PC-3 (cell line): ENCODE measurements at regions not wholly inside any gene's neighbourhood (a gene's known extent, or its start where the extent isn't known, plus 50 kb on each side); places are given as distances from the start of the nearest gene placed in this dataset.
"Not testable (repeated sequence)": the region's sequence is repeated elsewhere in the genome, so short reads cannot be mapped to it uniquely, and the experiment has no call there.

Experiments
- CTCF ChIP-seq: fragments of 300-600 bp; sonication (generic); conservative IDR thresholded peaks from 2 replicates; pipeline ENCODE4 v1.5.1; 2017; ENCODE audit warnings: antibody characterized with exemption, low read depth, mild to moderate bottlenecking, low read length
- EZH2 ChIP-seq: fragments of 300-600 bp; sonication (generic); IDR thresholded peaks from one replicate; pipeline ENCODE4 v1.6.1; 2017; ENCODE audit warnings: antibody characterized with exemption, mild to moderate bottlenecking, low read length; ENCODE audit not compliant: unreplicated experiment
- EZH2phosphoT487 ChIP-seq: fragments of 300-600 bp; sonication (generic); IDR thresholded peaks from 2 replicates; pipeline ENCODE4 v1.6.1; 2018; ENCODE audit warnings: mild to moderate bottlenecking, antibody characterized with exemption, low read length, borderline replicate concordance

DNA sequence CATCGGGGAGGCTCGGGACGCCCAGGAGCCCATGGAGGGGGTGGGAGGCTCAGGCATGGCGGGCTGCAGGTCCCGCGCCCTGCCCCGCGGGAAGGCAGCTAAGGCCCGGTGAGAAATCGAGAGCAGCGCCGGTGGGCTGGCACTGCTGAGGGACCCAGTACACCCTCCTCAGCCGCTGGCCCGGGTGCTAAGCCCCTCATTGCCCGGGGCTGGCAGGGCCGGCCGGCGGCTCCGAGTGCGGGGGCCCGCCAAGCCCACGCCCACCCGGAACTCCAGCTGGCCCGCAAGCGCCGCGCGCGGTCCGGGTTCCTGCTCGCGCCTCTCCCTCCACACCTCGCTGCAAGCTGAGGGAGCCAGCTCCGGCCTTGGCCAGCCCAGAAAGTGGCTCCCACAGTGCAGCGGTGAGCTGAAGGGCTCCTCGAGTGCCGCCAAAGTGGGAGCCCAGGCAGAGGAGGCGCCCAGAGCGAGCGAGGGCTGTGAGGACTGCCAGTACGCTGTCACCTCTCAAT lies 195.0 kb upstream of the PIK3R1 start:
- TF ChIP-seq CTCF, EZH2phosphoT487, EZH2: not testable (repeated sequence)
